ENCODE measurements at regions not wholly inside any gene's neighbourhood (a gene's known extent, or its start where the extent isn't known, plus 50 kb on each side); places are given as distances from the start of the nearest gene placed in this dataset.
"Not testable (repeated sequence)": the region's sequence is repeated elsewhere in the genome, so short reads cannot be mapped to it uniquely, and the experiment has no call there.

DNA sequence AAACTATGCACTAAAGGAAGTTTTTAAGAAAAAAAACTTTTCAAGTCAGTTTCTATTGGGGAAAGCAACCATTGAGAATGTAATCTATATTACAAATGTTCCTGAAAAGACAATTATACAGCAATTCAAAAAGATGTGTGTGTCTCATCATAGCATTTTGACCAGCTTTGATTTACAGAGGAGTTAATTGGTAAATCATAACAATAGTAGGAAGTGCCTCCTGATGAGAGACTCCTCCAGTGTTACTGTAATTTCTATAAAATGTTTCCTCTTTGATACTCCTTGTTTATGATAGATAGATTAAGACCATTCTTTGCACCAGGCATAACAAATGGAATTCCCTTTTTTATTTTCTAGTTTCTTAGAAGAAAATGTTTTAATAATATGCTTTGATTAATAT, 249.9 kb downstream of the CALCRL start:
- FAIRE-seq: no peak

DNA sequence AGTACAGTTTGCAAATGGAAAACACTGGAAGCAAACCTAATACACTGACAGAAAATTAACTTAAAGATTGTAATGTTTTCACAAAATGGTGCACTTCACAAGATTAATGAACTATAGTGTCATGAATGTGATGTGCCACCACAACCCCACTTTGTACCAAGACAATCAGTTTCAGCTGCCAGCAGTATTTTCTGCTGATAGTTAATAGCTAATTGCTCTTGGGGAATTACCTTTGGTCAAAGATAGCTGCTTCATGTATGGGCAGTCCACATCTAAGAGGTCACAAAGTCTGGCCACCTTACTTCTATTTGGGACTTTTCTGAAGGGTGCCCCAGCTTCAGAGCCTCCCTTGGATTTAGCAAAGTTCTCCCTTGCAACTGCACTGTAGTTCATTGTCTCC, 254.0 kb downstream of the CALCRL start:
- FAIRE-seq: no peak

DNA sequence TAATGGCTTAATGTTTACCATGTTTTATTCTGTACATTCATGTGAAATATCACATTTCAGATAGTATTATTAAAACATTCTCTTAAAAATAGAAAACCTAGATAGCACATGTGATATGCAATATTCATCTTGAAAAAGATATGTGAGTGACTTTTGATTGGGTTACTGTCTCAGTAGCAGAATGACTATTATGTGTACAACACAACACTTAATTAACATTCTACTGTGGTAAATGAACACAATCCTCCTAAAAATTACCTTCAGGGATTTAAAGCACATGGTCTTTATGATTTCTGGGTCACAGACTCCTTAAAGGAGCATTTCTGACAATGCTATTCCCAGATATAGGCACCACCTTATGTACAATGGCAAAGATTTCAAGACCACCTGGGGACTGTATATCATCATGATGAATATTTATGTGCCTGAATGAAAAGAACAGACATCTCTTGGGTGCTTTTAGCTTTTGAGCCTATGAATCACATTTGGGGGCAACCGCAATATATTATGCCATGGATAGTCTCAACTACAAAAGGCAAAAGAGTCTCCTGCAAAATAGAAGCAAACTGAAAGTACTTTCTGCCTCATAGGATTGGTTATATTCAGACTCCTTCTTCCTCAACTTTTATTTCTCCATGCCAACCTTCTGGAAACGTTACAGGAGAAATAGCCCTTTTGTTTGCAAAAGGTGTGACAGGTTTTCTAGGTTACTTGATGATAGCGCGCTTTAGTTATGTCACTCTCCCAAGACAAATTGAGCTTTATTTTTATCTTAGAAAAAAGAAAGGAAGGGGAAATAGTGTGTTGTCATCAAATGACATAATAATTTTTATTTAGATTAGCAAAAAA, 259.0 kb downstream of the CALCRL start:
- FAIRE-seq: no peak

DNA sequence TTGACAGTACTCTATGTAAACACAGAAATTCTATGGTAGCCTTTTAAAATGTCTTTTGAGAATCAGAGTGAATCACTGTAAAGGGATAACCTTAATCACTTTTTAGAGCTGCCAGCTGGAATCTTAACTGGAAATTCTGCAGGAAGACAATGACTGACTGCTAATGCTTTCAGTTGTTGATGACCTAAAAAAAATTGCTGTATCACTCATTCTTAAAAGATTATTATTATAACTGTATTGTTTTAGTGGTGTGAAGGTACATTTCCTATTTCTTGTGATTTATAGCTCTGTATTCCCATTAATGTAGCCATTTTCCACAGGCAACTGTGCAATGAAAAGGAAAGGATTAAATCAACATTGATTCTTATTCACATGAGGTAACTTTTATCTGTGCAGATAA, 260.5 kb downstream of the CALCRL start:
- no peak for FAIRE-seq

DNA sequence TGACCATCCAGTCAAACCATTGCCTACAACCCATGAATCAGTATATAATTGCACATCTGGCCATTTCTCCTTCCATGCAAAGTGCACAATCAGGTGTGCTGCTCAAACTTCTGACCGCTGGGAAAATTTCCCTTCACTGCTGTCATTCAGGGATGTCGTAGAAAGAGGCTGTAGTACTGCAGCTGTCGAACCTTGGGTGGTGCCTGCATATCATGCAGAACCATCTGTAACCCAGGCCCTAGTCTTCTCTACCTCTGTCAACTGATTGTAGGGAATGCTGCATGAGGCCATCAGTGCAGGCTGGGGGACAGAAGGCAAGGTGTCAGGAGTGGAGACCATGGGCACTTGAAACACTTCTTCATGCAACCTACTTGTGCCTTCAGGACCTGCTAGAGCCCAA, 267.5 kb downstream of the CALCRL start:
- no peak for FAIRE-seq

DNA sequence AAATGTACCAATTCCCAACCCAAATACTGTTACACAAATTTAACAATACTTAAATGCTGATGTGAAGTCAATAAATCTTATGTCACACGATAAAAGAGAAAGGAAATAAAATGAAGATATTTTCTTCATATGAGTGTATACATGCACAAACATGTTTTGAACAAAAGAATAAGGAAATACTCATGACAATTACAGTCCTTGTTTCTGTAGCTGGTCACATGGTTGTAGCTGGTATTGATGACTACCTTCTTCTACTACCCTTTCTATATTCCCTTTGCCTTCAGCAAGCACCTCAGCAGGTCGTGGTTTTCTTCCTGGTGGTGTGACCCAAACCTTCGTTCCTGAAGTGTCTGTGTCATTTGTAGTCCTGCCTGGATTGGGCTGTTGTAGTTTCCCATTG, 269.2 kb downstream of the CALCRL start:
- not testable (repeated sequence) for FAIRE-seq

DNA sequence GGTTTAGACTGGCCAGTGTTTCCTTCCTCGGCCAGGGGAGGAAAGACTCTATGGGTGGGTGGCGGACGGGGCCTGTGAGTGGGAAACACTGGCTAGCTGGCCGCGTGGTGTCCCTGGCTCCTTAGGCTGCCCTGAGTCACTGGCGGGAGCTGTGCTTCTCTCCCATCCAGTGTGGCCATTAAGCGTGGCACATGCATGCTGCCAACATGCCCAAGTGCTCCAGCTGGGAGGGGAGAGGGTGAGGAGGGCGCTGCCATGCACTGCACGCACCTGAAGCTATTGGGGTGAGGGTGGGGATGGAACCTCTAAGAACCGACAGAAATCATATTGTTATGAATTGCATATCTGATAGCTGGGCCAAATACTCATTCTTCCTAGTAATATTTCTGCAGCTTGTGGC, 270.8 kb downstream of the CALCRL start:
- FAIRE-seq: no peak

DNA sequence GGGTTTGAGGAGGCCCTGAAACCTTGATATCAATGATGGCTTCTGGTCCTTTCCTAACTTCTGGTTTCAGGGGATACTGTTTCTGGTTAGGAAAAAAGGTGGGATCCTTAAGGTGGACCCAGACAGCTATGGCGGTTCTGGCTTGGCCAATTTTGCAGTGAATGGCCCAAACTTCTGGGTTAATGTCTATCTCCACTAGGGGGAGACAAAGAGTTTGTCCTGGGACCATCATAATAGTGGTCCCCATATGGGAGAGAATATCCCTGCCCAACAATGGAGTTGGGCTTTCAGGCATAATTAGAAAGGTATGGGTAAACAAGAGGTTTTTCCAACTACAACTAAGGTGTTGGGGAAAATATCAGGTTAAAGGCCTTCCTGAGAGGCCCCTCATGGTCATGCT, 273.5 kb downstream of the CALCRL start:
- FAIRE-seq: no peak

DNA sequence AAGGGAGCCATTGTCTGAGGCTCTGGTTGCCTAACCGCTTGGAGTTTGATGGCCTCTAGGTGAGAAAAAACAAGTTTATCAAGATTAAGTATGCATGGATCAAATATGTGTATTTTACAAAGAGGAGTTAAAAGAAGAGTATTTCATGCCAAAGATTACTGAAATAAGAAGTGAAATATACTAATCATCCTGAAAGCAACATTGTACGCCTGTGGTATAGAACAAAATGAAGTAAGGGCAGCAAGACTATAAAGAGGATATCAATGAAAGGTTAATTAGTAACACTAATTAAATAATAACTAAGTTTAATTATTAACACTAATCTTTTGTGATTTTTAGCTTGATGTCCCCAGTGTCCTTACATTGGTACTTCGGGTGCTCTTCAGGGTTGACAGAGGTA, 276.7 kb downstream of the CALCRL start:
- no peak for FAIRE-seq

DNA sequence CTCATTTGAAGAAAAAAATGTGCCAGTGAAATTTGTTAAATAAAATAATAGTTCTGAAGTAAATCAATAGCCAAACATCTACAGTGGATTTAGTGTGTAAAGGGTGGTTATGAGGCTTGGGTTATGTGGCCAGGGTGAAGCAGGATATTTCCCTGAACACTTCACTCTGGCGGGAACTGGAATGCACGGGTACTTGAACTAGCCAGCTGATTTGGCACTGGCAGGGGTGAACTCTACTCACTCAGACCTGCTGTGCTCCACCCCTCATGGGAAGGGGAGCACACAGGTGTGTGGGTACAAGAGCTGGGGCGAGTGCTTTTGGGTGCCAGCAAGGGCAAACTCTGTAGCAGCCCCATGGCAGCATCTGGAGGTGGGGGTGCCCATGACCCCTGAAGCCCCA, 278.2 kb downstream of the CALCRL start:
- FAIRE-seq: no peak

DNA sequence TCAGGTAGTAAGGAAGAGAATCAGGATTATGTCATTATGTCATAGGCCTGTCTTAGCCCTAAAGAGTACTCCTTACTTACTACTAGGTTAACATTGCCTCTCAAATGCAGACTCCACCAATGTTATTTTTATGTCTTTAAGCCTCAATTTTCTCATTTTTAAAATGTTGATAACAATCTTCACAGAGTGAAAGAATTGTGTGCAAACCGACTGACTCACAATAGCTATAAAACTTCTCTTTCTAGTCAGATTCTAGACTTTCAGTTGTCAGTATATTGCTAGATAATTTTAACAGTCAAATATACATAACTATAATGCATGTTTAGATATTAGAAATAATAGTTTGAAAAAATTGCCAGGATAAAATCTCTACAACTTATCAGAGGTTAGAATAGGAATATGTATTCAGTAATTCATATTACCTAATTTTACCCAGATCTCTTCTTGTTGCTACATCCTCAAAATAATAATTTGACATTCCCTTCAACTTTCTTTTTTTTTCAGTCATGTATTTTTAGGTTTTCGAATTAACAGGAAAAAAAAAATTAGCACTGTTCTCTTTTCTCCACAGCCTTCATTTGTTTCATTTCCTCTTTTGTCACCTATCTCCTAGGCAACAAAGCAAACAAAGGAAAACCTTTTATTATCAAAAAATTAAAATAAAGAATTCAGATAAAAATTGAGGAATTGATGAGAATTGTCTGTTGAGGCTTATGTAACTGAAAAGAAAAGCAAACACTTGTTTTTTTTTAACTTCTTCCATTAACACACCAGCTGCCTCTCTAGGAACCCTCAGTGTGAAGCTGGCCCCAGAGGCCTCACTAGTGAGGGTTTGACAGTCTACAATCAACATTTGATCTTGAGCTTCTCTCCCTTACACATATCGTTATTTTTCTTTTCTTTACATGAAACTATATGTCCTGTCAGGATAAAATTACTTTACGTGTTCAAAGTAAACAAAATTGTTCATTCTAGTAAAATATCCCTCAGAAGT, 279.0 kb downstream of the CALCRL start:
- FAIRE-seq: no peak

DNA sequence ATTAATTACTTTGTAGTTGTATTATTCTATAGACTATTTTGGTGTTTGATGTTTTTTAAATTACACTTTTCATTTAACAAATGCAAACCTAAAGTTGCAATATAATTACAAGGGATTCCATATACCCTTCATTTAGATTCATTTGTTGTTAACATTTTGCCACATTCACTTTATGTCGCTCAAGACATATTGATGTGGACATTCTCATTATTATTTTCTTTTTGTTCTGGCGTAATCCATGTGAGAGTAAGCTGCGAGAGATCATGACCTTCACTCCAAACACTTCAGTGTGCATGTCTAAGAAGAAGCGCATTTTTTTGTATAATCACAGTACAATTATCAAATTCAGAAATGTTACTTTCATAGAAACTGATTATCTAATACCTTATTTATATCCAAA, 280.6 kb downstream of the CALCRL start:
- FAIRE-seq: no peak

DNA sequence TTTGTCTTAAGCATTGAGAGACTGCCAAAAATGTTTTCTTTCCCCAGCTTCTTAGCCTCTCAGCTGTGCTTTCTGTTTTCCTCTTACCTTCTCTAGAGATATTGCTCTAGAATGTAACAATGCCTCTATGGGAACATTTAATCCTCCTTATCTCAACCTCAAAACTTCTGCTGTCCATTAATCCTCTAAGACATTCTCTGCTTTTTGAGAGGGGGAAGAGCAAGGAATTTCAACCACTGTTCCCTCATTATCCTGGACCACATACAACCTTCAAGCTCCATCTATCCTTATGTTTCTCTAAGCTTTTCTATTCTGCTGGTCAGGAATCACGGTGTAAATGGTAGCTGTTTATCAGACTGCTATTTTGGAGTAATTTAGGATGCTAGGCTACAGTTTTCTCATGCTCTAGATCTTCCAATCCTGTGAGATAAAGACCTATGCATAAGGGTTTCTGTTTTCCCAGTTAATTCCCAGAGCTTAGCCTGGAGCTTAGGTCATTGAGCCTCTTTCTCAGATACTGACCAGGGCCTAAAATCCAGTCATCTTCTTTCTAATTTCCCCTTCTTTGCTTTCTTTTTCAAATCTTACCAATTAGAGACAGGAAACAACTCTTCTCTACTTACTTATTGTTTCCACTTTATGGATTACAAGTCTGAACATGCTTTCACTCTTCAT, 282.0 kb downstream of the CALCRL start:
- no peak for FAIRE-seq

DNA sequence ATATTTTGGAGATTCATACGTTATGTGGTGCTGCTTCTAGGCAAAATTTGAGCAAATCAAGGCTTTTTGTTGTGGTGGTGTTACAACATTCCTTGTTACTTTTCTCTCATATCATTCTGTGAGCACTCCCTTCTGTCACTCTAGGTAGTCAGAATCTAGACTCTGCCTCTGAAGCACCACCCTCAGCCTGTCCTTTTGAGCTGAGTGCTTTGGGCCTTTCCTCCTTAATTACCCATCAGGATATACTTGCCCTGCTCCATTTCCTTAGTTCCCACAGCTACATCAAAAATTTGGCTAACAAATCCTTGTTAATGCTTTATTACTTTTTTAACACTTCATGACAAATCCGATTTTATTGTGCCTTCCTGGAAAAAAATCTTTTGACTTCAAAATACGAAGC, 289.6 kb downstream of the CALCRL start:
- no peak for FAIRE-seq

DNA sequence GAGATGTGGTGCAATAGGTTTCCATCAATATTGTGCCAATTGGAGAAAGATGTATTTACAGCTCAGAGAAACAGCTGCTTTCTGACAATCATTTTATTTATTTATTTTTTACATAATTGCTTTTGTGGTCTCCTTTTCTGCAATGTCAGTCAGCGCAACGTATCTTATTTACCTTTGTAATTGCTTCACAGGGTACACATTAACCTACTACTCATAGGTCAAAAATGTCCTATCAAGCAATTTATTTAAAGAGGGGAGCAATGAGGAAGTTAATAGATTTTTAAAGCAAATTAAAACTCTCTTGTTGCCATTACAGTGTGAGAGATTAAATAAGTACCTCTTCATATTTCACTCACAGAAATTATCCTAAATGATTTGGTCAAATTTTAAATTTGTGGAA, 291.0 kb downstream of the CALCRL start:
- no peak for FAIRE-seq

DNA sequence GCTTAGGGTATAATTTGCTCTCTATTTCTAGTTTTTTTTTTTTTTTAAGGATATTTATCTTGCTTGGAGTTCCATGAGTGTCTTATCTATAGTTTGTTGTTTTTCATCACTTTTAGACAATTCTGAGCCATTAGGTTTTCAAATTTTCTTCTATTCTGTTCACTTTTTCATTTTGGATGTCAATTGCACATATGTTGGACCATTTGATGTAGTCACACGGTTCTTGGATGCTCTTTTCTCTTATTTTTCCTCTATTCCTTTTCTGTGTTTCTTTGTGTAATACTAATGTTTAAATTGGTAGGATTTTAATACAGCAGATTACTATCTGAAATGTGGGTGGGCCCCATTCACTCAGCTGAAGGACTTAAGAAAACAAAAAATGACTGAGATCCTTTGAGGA, 292.6 kb downstream of the CALCRL start:
- FAIRE-seq: no peak

DNA sequence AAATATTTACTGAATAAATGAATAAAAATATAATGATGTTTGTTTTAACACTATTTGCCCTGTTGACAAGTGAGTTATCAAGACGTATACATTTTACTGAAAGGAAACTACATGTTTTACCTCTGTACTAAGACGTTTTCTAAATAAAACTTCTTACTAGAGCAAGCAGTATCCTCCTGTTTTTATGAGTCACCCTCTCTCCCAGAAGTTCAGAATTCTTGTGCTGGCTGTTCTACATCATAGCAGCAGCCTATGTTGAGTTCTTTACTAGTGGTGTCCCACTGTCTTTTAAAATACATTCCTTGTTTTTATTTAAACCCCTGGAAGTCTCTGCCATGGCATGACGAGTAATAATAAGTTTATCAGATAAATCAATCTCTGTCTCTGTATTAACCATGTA, 297.4 kb downstream of the CALCRL start:
- FAIRE-seq: no peak

DNA sequence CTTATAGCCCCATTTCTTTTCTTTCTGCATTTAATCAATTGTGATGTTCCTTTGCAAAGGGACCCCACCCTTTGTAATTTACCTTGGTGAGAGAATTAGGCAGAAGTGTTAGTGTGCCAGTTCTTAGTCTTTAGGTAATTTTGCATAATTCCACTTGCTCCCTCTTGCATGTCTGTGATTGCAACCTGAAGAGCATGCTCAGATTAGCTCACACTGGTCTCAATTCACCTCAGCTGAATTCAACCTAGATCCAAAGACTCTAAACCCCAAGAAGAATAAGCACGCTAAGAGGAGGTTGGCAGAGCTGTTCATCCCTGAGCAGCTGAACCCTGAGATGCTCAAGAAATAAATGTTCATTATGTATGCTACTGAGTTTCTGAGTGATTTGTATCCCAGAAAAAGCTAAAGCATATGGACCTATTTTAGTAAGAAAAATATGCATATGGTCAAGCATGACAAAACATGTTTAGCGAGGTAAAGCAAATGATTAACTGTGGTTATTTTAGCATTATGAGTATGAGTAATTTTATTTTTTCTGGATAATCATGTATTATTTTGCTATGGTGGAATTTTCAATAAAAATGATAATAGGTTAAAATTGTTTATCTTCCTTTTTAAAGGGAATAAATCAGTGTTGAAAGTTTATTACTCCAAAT, 299.2 kb upstream of the ZSWIM2 start:
- no peak for FAIRE-seq

DNA sequence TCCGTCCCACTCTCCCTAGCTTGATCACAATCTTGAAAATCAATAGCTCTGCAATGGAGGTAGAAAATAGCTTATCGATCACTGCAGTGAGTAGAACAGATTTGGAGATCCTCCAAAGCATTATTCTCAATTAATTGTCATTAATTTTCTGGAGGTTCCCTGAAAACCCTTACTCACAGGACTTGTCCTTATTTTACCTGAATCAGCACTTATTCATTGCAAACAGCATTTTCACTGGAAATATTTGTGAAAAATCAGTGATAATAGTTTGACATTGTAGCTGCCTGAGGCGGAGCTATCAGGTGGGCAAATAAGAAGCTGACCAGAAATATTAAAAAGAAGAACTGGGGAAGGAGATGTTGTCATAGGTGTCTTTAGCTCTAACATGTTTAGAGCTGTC, 294.6 kb upstream of the ZSWIM2 start:
- no peak for FAIRE-seq

DNA sequence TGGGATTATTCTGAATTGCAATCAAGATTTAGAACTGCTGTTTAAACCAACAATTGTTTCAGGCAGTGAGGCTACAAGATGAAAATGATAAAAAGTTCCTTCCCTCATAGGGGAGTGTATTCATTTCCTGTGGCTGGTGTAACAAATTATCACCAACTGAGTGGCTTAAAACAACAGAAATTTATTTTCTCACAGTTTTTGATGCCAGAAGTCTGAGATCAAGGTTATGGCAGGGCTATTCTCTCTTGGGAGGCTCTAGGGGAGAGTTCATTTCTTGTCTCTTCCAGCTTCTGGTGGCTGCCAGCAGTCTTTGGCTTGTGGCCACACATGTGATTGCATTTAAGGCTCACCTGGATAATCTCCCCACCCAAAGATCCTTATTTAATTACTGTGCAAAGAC, 290.5 kb upstream of the ZSWIM2 start:
- no peak for FAIRE-seq

DNA sequence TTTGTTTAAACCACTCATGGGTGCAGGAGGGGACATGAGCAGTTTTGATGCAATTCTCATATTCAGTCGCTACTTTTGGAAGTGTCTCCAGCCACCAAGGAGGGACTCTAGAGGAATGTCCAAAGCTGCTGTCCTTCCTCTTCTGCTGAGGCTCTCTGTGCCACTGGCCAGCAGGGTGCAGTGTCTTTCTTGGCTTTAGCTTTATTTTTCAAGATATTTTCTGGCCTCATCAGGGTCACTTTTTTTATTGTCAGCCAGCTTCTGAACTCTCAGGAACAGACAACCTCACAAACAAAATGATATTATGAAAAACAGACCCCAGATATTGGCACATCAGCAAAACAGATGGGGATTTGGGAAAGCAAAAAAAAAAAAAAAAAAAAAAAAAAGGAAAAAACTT, 289.3 kb upstream of the ZSWIM2 start:
- no peak for FAIRE-seq

DNA sequence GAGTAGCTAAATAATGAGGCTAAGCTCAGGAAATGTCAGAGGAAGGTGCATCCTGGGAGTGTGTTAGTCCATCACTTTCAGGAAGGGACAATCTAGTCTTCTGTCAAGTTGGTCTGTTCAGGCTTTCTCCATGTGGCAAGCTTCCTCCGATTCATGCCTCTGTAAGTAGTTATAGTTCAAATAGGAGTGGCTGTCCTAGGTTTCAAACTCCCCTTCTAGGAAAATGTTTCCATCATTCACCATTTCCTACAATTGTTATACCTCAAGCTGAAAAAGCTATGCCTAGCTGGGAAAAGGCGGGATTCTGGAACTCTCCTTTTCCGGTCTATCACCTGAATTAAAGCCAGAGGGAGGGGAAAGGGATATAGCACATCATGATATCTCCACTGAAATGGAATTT, 287.7 kb upstream of the ZSWIM2 start:
- FAIRE-seq: no peak

DNA sequence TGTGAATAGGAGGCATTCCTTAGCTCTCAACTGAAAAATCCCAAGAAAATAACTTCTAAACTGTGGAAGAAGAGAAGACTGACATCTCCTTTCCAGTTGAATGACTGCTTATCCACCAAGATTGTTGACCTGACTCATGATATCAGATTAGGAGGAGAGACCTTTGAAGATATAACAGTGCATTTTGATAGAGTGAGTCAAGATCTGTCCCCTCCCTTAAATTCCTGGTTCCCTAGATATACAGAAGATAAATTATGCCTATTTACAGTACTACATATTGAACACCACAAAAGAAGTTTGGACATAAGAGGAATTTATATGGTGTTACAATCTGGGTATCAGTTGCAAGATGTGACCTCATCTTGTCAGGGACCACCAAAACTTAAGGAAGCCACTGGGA, 285.3 kb upstream of the ZSWIM2 start:
- FAIRE-seq: no peak
